MCF 10A (cell line): ENCODE measurements at regions not wholly inside any gene's neighbourhood (a gene's known extent, or its start where the extent isn't known, plus 50 kb on each side); places are given as distances from the start of the nearest gene placed in this dataset.

Experiments
- BruUV-seq: library from RNA; stranded (reverse); fragments of 400-500 nt; replicated peaks from 2 replicates; lab custom pipeline; 2021; lab: Mats Ljungman, UMichigan
- CTCF ChIA-PET: fragments of 300-600 bp; sonication (Branson Sonifier 250); formaldehyde crosslinking; extraction: SDS; loops from one replicate; lab custom pipeline; 2021; ENCODE audit warnings: antibody characterized with exemption, inconsistent platforms; lab: Yijun Ruan, JAX
- POLR2A ChIA-PET: fragments of 300-600, 350-650 bp; sonication (Branson Sonifier 250); formaldehyde crosslinking; extraction: SDS; loops from one replicate; lab custom pipeline; 2020; ENCODE audit warnings: antibody characterized with exemption, inconsistent platforms; lab: Yijun Ruan, JAX
- DNase-seq: peaks from one replicate; pipeline ENCODE4 v3.0.0-alpha.2; 2018; ENCODE audit not compliant: unreplicated experiment
- H3K27ac Mint-ChIP-seq: one replicate; pipeline ENCODE4 v1.8.0; 2022; ENCODE audit warnings: mild to moderate bottlenecking, low read depth, mixed read lengths; ENCODE audit not compliant: unreplicated experiment
- H3K27me3 Mint-ChIP-seq: one replicate; pipeline ENCODE4 v1.8.0; 2022; ENCODE audit warnings: mixed read lengths; ENCODE audit not compliant: insufficient read depth, unreplicated experiment
- H3K36me3 Mint-ChIP-seq: one replicate; pipeline ENCODE4 v1.8.0; 2022; ENCODE audit warnings: mild to moderate bottlenecking, moderate library complexity, mixed read lengths; ENCODE audit not compliant: insufficient read depth, unreplicated experiment
- H3K4me1 Mint-ChIP-seq: one replicate; pipeline ENCODE4 v1.8.0; 2022; ENCODE audit warnings: mixed read lengths; ENCODE audit not compliant: insufficient read depth, unreplicated experiment
- H3K4me3 Mint-ChIP-seq: one replicate; pipeline ENCODE4 v1.8.0; 2022; ENCODE audit warnings: mild to moderate bottlenecking, moderate library complexity, mixed read lengths; ENCODE audit not compliant: unreplicated experiment
- H3K9me3 Mint-ChIP-seq: one replicate; pipeline ENCODE4 v1.8.0; 2022; ENCODE audit warnings: mixed read lengths; ENCODE audit not compliant: unreplicated experiment
- intact Hi-C: fragments of 100-400 bp; cut with micrococcal nuclease; formaldehyde crosslinking; loops from 2 replicates; pipeline ENCODE4 v1.14.1; 2022
- TF ChIP-seq, protein P1 (sequence below): fragments of 200-600 bp; IDR thresholded peaks from one replicate; pipeline ENCODE4 v1.8.0; 2022; ENCODE audit warnings: antibody characterized with exemption, mild to moderate bottlenecking; ENCODE audit not compliant: unreplicated experiment

DNA sequence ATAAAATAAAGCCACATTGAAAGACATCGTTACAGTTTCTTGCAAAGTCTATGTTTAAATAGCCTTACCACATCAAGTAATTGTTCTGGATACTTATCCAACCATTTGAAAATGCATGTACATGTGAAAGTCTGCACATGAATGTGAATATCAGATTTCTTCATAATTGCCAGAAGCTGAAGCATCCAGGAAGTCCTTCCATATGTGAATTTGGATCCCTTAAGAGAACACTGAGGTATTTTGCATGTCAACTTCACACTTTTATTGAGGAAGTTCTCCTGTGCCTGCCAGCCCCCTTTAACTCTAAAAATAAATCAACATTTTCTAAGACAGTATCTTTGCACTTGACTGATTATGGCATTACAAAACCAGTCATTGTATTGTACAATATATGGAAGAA lies 1103.5 kb upstream of the ADGRL3 start:
- Mint-ChIP-seq H3K4me3 (no peak overlapping the region), H3K27ac (no peak overlapping the region), H3K4me1 (no peaks in the 10 kb centered on the region), H3K9me3 (no peaks in the 10 kb centered on the region), H3K27me3 (no peaks in the 10 kb centered on the region), H3K36me3 (no peaks in the 10 kb centered on the region)
- TF ChIP-seq, protein P1, sequence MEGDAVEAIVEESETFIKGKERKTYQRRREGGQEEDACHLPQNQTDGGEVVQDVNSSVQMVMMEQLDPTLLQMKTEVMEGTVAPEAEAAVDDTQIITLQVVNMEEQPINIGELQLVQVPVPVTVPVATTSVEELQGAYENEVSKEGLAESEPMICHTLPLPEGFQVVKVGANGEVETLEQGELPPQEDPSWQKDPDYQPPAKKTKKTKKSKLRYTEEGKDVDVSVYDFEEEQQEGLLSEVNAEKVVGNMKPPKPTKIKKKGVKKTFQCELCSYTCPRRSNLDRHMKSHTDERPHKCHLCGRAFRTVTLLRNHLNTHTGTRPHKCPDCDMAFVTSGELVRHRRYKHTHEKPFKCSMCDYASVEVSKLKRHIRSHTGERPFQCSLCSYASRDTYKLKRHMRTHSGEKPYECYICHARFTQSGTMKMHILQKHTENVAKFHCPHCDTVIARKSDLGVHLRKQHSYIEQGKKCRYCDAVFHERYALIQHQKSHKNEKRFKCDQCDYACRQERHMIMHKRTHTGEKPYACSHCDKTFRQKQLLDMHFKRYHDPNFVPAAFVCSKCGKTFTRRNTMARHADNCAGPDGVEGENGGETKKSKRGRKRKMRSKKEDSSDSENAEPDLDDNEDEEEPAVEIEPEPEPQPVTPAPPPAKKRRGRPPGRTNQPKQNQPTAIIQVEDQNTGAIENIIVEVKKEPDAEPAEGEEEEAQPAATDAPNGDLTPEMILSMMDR, result no peak
- intact Hi-C loops, result no loop called here
- BruUV-seq, result no TSS peak
- DNase-seq, result no peak
- POLR2A ChIA-PET, result interaction anchor here (0.6 kb wide), 1 partner anchor 271 kb away, joined by 3 read pairs; no protein-coding TSS in a partner anchor
- CTCF ChIA-PET, result no interaction called here

DNA sequence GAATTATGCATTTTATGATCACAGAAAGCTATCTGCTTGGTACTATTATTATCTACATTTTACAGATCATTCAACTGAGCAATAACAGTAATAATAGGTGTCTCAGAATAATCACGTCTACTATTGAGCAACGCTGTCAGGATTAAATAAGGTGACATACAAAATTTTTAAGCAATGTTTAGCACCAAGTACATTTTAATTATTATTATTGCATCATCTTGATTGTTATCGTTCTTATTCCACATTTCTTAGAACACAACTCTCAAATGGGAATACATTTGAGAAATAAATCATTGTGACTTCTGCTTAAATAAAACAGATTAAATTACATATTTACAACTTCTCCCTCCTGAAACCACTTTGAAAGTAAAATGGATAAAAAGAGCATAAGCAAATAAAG lies 1083.5 kb upstream of the ADGRL3 start:
- no TSS peak for BruUV-seq
- DNase-seq, result no peak
- H3K27me3 Mint-ChIP-seq, result no peaks in the 10 kb centered on the region
- H3K4me3 Mint-ChIP-seq, result no peak overlapping the region
- H3K9me3 Mint-ChIP-seq, result no peaks in the 10 kb centered on the region
- no peak overlapping the region for H3K27ac Mint-ChIP-seq
- TF ChIP-seq, protein P1, result no peak
- intact Hi-C loops, result no loop called here
- H3K4me1 Mint-ChIP-seq, result no peaks in the 10 kb centered on the region
- H3K36me3 Mint-ChIP-seq, result no peaks in the 10 kb centered on the region
- ChIA-PET POLR2A (no interaction called here), CTCF (no interaction called here)

GRCh38 chr4:60117726-60118323 lies 1082.3 kb upstream of the ADGRL3 start:
- BruUV-seq, result no TSS peak
- intact Hi-C loops, result no loop called here
- no peaks in the 10 kb centered on the region for H3K4me1 Mint-ChIP-seq

DNA sequence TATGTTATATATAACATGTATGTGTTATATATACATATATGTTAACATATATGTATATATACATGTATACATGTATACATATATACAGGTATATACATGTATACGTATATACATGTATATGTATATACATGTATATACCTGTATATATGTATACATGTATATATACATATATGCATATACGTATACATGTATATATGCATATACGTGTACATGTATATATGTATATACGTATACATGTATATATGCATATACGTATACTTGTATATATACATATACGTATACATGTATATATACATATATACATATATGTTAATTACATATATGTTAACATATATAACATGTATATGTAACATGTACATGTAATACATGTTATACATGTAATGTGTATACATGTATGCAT lies 1077.3 kb upstream of the ADGRL3 start:
- no peaks in the 10 kb centered on the region for H3K36me3 Mint-ChIP-seq
- H3K9me3 Mint-ChIP-seq, result no peaks in the 10 kb centered on the region
- ChIA-PET CTCF (no interaction called here), POLR2A (interaction anchor here (0.7 kb wide), 1 partner anchor 48 kb away, joined by 5 read pairs; no protein-coding TSS in a partner anchor)
- TF ChIP-seq, protein P1, result no peak
- no TSS peak for BruUV-seq
- H3K27ac Mint-ChIP-seq, result no peak overlapping the region
- intact Hi-C loops, result no loop called here
- H3K27me3 Mint-ChIP-seq, result no peaks in the 10 kb centered on the region
- no peak overlapping the region for H3K4me3 Mint-ChIP-seq
- DNase-seq, result no peak
- H3K4me1 Mint-ChIP-seq, result no peaks in the 10 kb centered on the region

More at GRCh38 chr4:60117726-60118323, 1082.3 kb upstream of the ADGRL3 start:
- Mint-ChIP-seq H3K27me3 (no peaks in the 10 kb centered on the region), H3K36me3 (no peaks in the 10 kb centered on the region), H3K9me3 (no peaks in the 10 kb centered on the region), H3K27ac (no peak overlapping the region), H3K4me3 (no peak overlapping the region)
- TF ChIP-seq, protein P1, result no peak
- ChIA-PET CTCF (interaction anchor here (0.6 kb wide), 2 partner anchors 34 to 74 kb away, joined by 3 read pairs; no protein-coding TSS in a partner anchor), POLR2A (no interaction called here)
- no peak for DNase-seq
